Non-pigmented ciliary epithelial cell (primary cell): ENCODE measurements at regions not wholly inside any gene's neighbourhood (a gene's known extent, or its start where the extent isn't known, plus 50 kb on each side); places are given as distances from the start of the nearest gene placed in this dataset.

ENCODE experiments used
- DNase-seq: peaks from one replicate; pipeline ENCODE4 v3.0.0-alpha.2; 2010; ENCODE audit warnings: low read depth

GRCh38 chr5:171629221-171629620 is 156.4 kb upstream of the SMIM23 start:
- DNase-seq = no peak

- no peak for DNase-seq
Measured at GRCh38 chr5:171629628-171630349, 155.8 kb upstream of the SMIM23 start.

DNA sequence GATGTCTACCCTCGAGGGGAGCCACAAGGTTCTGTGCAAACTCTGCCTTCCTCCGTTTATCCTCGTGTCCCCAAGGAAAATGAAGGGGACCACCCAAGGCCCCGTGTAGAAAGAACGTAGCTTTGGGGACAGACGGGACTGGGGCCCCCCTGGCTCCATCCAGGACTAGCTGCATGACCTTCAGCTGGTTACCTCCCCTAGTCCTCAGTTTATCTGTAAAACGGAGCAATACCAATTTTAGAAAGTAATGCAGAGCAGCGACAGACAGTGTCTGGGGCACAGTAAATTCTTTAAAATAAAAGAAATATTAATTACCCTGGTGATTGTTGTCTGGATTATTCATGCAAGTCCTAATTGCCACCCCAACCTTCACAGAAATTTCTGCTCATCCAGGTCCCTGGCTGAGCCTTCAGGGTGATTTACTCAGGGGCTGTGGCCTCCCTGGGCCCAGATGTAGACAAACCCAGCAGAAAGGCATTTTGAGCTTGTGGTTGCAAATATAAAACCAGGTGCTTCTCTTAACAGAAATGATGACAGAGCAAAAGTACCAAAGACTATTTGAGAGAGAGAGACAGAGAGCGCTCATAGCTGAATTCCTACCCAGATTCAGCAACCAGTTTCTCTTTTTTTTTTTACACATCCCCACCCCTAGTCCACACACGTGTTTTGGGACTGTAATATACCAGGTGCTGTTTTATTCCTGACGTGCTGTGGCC is 155.1 kb upstream of the SMIM23 start:
- no peak for DNase-seq

DNA sequence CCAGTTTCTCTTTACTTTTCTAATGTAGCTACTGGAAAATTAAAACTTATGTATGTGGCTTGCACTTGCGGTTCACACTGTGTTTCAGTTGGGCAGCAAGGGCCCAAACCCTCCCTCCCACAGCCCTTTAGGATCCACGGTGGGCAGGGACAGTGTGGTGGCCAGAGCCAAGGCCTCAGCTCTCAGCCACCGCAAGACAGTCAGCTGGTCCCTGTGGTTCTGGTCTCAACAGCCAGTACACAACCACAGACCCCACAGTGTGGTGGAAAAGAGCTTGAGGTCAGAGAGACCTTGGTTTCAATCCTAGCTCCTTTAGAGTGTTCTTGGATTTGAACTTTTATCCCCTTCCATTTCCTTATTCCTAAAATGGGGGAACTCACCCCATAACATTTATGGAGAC is 153.0 kb upstream of the SMIM23 start:
- DNase-seq = no peak

DNA sequence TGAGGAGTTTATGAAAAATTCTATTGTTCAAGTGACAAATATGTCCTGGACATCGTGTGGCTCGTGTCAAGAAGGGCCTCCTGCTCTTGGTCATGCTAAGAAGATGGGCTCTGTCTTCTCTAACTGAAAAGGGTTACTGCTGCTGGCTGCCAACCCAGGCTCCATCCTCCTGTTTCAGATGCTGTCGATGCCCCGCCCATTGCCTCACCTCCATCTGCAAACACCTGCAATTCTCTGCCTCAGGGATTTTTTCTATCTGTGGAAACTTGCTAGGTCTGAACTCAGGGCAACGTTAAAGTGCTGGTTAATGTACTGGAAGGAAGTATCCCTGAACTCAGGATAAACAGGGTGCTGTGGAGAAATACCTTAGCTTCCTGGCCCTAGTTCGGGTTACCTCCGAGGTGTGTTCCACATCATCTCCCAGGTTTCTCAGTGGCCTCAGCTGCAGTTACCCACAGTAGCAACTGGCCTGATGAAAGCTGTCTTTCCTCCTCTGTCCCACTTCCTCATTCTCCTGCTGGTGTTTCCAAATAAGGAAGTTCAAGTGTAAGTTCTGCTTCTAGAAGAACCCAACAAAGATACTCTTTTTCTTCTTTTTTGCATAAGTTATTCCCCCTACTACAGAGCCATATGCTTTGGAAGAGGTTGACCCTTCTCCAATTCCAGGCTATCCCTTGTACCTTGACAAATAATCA is 151.7 kb upstream of the SMIM23 start:
- DNase-seq = no peak

GRCh38 chr5:171634511-171634910 is 151.1 kb upstream of the SMIM23 start:
- no peak for DNase-seq

DNA sequence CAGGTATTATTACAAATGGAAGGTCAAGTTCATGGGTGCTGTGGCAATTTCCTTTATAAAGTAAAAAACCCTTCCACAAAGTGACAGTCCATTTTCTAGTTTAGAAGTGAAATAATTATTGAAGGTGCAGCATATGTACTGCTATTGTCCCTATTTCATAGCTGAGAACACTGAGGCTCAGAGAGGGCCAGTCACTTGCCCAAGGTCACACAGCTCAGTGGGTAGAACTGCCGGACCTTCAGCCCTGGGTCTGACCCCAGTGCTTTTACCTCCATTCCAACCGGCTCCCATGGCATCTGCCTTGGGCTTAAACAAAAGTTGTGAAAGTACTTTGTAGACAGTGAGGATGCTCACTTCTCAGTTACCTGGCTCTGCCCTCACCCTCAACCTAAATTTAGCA is 150.6 kb upstream of the SMIM23 start:
- no peak for DNase-seq

- no peak for DNase-seq
Measured at GRCh38 chr5:171635561-171636245, 149.9 kb upstream of the SMIM23 start.

DNA sequence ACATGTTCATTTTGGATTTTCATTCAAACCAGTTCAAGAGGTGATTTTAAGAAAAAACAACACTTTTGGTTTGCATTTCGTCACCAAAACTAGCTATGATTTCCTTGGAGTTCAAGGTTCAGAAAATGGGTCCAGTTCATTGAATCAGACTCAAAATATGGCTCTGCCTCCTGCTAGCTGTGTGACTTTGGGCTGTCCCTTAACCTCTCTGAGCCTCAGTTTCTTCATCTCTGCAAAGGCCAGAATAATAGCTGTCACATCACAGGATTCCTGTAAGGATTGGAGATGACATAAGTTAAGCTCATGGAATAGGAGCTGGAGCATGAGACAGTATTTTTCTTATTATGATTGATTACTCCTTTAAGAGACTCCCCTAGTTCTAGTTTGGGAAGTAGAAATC is 147.8 kb upstream of the SMIM23 start:
- no peak for DNase-seq

GRCh38 chr5:171639205-171639621 is 146.4 kb upstream of the SMIM23 start:
- no peak for DNase-seq

GRCh38 chr5:171639966-171640365 is 145.7 kb upstream of the SMIM23 start:
- DNase-seq = no peak

DNA sequence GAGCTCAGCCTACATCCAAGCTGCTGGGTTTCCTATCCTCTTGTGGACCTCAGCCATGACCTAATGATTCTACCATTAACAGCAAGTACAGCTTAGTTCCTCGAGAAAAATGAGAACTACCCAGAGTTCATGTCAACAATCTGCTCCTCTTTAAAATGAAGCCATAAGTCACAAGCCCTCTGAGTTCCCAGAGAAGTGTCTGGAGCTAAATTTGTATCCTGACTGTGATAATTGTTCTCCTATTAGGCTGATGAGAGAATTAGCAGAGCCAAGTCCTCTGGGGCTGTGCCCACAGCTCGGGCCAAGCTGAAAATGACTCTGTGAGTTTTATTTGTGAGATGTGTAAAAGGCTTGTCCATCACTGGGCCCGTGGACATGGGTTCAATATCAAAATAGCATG is 145.1 kb upstream of the SMIM23 start:
- DNase-seq = no peak

DNA sequence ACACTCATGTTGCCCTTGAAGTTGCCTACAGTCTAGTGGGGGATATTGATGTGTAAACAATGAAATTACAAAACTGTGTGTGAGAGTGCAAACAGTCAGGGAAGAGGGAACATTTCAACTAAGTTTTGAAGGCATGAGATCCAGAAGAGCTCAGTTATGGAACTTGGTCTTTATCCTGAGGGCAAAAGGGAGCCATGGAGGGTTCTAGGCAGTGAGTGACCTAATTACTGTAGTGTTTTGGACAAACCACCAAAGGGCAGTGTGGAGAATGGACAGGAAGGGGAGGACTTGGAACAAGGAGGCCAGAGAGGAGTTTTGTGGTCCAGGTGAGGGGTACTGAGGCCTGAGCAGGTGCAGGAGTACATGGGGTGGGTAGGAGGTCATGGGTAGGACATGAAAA is 143.7 kb upstream of the SMIM23 start:
- no peak for DNase-seq

GRCh38 chr5:171642894-171643293 is 142.7 kb upstream of the SMIM23 start:
- no peak for DNase-seq

GRCh38 chr5:171644536-171644935 is 141.1 kb upstream of the SMIM23 start:
- no peak for DNase-seq

DNA sequence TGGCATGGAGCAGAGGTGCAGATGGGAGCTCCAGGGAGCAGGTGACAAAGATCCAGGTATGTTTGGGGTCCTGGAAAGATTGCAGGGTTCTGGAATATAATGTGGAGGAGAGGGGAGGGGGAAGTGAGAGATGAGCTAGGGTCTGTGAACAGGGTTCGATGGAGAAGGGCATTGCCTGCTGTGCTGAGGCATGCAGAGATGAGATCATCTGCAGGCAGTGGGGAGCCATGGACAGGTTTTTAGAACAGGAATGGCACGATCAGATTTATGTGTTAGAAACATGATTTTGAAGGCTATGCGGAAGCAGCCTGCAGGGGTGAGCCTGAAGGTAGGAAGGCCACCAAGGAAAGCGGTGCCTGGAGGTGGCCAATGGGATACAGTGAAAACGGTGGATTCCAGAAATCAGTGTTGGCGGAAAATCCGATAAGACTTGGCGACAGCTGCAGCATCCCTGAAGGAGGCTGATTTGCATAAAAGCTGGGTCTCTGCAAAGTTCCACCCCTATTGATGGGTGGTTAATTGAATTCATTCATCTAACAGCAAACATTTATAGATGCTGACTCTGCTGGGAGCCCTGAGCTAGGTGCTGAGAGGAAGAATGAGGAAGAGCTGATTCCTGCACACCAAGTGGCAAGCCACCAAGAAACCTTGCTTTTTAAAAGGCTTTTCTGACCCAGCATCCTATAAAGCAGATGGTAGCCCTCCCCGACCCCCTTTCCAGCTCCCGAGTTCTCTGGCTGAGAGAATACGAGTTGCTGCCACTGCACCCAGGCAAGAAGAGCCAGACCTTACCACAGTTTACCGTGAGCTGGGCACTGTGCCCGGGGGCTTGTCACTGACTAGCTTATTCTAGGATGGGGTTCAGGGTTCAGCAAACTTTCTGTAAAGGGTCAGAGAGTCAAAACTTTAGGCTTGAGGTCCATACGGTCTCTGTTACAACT is 139.2 kb upstream of the SMIM23 start:
- DNase-seq = no peak

GRCh38 chr5:171647043-171647903 is 138.3 kb upstream of the SMIM23 start:
- peak; percentile 73 for DNase-seq

DNA sequence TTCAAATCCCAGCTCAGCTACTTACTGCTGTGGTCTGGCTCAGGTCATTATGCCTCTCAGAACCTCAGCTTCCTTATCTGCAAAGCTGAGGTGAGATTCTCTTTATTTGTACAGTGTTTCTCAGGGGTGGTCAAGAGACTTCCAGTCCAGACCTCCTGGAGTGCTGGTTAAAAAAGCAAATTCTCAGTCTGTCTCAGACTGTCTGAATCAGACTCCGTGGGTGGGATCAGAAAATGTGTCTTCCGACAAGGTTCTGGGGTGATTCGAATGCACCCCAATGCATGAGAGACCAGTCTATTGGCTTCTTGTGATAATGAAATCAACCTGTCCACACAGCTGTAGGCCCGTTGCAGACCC is 137.7 kb upstream of the SMIM23 start:
- peak; percentile 27 for DNase-seq

DNA sequence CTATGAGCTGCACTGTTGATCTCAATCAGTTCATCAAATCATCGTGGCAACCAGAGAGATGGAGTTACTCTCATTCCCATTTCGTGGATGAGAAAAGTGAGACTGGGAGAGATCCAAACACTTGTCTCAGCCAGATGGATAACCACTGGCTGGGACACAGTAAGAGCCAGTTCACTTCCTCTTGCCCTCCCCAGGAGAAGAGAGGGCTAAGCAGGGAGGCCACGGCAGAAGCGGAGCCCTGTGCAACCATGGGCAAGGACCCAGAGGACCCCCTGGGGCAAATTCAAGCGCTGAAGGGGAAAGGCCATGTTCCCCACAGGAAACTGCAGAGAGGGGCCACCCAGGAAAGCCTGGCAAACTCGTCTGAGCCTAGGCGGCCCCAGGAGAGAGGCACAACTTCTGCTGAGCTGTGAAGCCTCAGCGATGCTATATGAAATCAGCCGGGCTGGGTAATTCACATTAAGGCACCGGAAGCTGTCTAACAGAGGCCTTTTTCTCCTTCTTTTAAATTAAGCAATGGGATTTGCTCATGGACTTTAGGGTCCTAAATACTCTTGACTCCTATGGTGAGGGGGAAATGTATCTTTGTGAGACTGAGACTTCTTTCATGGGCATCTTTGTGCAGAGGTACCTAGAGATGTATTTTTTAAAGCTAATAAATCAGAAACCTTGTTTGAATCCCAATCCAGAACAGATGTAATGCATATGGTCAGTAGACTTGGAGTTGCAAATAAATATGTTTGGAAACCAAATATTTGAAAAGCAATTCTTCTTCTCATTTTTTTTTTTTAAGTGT is 137.1 kb upstream of the SMIM23 start:
- DNase-seq = no peak

GRCh38 chr5:171649075-171649401 is 136.6 kb upstream of the SMIM23 start:
- no peak for DNase-seq
